ENCODE measurements at regions not wholly inside any gene's neighbourhood (a gene's known extent, or its start where the extent isn't known, plus 50 kb on each side); places are given as distances from the start of the nearest gene placed in this dataset.

- ChIA-PET RAD21 (ENCODE audit: low non-redundant PET in 1 of 2, low total read pairs in 2 of 2, uncharacterized antibody in 2 of 2, unreplicated experiment in 2 of 2) (no interaction called here), POLR2A (no interaction called here), CTCF (no interaction called here)
- Histone ChIP-seq H3K27ac (ENCODE audit: low read depth, low read length) (no peak overlapping the region), H3K36me3 (ENCODE audit: control insufficient read depth in 1 of 2, insufficient read depth in 2 of 2, low read length in 2 of 2) (no peaks in the 10 kb centered on the region), H3K9me2 (ENCODE audit: insufficient read depth) (no peaks in the 10 kb centered on the region), H3K9me3 (ENCODE audit: control insufficient read depth in 1 of 2, insufficient read depth in 1 of 2, low read depth in 1 of 2, low read length in 2 of 2) (no peaks in the 10 kb centered on the region; a peak in 1 of 4 replicates), H3K4me3 (replicated peaks in 1 of 2; ENCODE audit: low read depth in 1 of 2, low read length in 2 of 2) (no peak overlapping the region), H3K9ac (ENCODE audit: low read length) (no peak overlapping the region), H2AFZ (ENCODE audit: low read depth, low read length, poor library complexity, severe bottlenecking) (no peak overlapping the region), H3K4me2 (ENCODE audit: low read length) (no peak overlapping the region), H3K79me2 (ENCODE audit: insufficient read depth, low read length) (no peaks in the 10 kb centered on the region), H3K4me1 (ENCODE audit: control insufficient read depth in 1 of 2, insufficient read depth in 2 of 2, low read length in 2 of 2) (no peaks in the 10 kb centered on the region), H4K20me1 (ENCODE audit: insufficient read depth) (no peaks in the 10 kb centered on the region), H3K27me3 (ENCODE audit: insufficient read depth, low read length) (no peaks in the 10 kb centered on the region)
- ATAC-seq (no peak), DNase-seq (ENCODE audit: low read depth, low spot score) (no peak)
- BruUV-seq (replicated peaks): no TSS peak
- intact Hi-C loops (cut with micrococcal nuclease): no loop called here
- TF ChIP-seq EZH2 (IDR thresholded peaks at IDR 0.05): no peak
- no peak for TF ChIP-seq SP1 (IDR thresholded peaks at IDR 0.05; ENCODE audit: low read depth)
- no peak for TF ChIP-seq CEBPB (IDR thresholded peaks at IDR 0.05; ENCODE audit: low read depth)
- no peak for TF ChIP-seq ELF1 (IDR thresholded peaks at IDR 0.05; ENCODE audit: borderline replicate concordance, low read depth)
These were observed 125.7 kb upstream of the NBEA start for GRCh38 chr13:34816245-34816884.

GRCh38 chr13:34816908-34817665 lies 125.0 kb upstream of the NBEA start:
- no peak overlapping the region for H3K4me3 ChIP-seq (replicated peaks in 1 of 2; ENCODE audit: low read depth in 1 of 2, low read length in 2 of 2)
- H3K27ac ChIP-seq (ENCODE audit: low read depth, low read length): no peak overlapping the region
- DNase-seq (ENCODE audit: low read depth, low spot score): no peak
- ChIA-PET CTCF (no interaction called here), POLR2A (no interaction called here), RAD21 (ENCODE audit: low non-redundant PET in 1 of 2, low total read pairs in 2 of 2, uncharacterized antibody in 2 of 2, unreplicated experiment in 2 of 2) (no interaction called here)
- TF ChIP-seq CEBPB (IDR thresholded peaks at IDR 0.05; ENCODE audit: low read depth) (no peak), FOSL1 (IDR thresholded peaks at IDR 0.05; ENCODE audit: low read depth) (no peak), REST (IDR thresholded peaks at IDR 0.05; ENCODE audit: low read depth) (no peak), EGR1 (IDR thresholded peaks at IDR 0.05; ENCODE audit: low read depth) (no peak), EZH2phosphoT487 (IDR thresholded peaks at IDR 0.05; ENCODE audit: borderline replicate concordance) (no peak), ELF1 (IDR thresholded peaks at IDR 0.05; ENCODE audit: borderline replicate concordance, low read depth) (no peak), SIN3A (IDR thresholded peaks at IDR 0.05; ENCODE audit: low read depth) (no peak)
- no peak overlapping the region for H2AFZ ChIP-seq (ENCODE audit: low read depth, low read length, poor library complexity, severe bottlenecking)
- no peaks in the 10 kb centered on the region for H3K79me2 ChIP-seq (ENCODE audit: insufficient read depth, low read length)
- H3K9me2 ChIP-seq (ENCODE audit: insufficient read depth): no peaks in the 10 kb centered on the region
- intact Hi-C loops (cut with micrococcal nuclease): no loop called here
- no peaks in the 10 kb centered on the region; a peak in 1 of 4 replicates for H3K9me3 ChIP-seq (ENCODE audit: control insufficient read depth in 1 of 2, insufficient read depth in 1 of 2, low read depth in 1 of 2, low read length in 2 of 2)
- H3K4me2 ChIP-seq (ENCODE audit: low read length): no peak overlapping the region
- no peak for ATAC-seq
- H3K36me3 ChIP-seq (ENCODE audit: control insufficient read depth in 1 of 2, insufficient read depth in 2 of 2, low read length in 2 of 2): no peaks in the 10 kb centered on the region
- H3K27me3 ChIP-seq (ENCODE audit: insufficient read depth, low read length): no peaks in the 10 kb centered on the region
- H3K4me1 ChIP-seq (ENCODE audit: control insufficient read depth in 1 of 2, insufficient read depth in 2 of 2, low read length in 2 of 2): no peaks in the 10 kb centered on the region
- H4K20me1 ChIP-seq (ENCODE audit: insufficient read depth): no peaks in the 10 kb centered on the region
- BruUV-seq (replicated peaks): no TSS peak
- H3K9ac ChIP-seq (ENCODE audit: low read length): no peak overlapping the region
